ENCODE measurements at regions not wholly inside any gene's neighbourhood (a gene's known extent, or its start where the extent isn't known, plus 50 kb on each side); places are given as distances from the start of the nearest gene placed in this dataset.

DNA sequence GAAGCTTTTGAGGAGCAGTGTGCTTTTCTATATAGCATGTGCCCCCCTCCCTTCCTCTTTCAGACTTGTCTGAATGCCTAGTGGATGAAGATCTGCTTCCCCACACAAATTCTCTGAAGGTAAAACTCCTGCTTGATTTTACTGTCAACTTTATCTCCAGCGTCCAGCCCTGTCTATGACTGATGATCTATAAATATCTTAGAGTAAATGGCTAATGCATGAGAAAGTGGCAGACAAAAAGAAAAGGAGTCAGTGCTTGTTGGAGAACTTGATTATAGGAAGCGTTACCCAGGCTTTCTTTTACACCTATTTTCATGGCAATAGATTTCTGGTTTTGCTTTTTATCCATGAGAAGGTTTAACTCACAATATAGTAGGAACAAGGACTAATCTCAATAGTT, 168.3 kb upstream of the HS3ST1 start:
- DNase-seq (ENCODE audit: low read depth): no peak

- no peak for DNase-seq (ENCODE audit: low read depth)
These were observed 165.0 kb upstream of the HS3ST1 start for GRCh38 chr4:11593576-11594116.

GRCh38 chr4:11592276-11592675, 163.6 kb upstream of the HS3ST1 start:
- no peak for DNase-seq (ENCODE audit: low read depth)

- DNase-seq (ENCODE audit: low read depth): no peak
These were observed 161.4 kb upstream of the HS3ST1 start for GRCh38 chr4:11590132-11590531.

- no peak for DNase-seq (ENCODE audit: low read depth)
These were observed 161.0 kb upstream of the HS3ST1 start for GRCh38 chr4:11589676-11590075.

DNA sequence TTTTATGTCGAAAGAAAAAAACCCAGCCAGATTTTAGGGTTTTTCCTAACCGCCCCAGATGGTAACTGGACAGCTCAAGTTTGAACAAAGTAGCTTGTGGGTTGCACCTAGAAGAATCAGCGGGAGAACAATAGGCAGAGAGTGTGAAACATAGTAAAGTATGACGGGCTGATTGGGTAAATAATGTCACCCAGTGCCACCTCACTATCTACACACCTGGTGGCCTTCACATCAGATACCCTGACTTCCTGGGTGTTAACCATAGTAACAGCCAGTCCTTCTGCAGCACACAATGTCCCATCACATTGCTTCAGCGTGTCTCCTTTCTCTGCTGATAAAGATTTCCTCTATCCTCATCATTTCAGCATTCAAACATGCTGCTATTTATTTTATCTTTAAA, 159.1 kb upstream of the HS3ST1 start:
- DNase-seq (ENCODE audit: low read depth): no peak

- DNase-seq (ENCODE audit: low read depth): no peak
These were observed 156.8 kb upstream of the HS3ST1 start for GRCh38 chr4:11585506-11585905.

- DNase-seq (ENCODE audit: low read depth): no peak
These were observed 139.8 kb upstream of the HS3ST1 start for GRCh38 chr4:11568511-11568910.

DNA sequence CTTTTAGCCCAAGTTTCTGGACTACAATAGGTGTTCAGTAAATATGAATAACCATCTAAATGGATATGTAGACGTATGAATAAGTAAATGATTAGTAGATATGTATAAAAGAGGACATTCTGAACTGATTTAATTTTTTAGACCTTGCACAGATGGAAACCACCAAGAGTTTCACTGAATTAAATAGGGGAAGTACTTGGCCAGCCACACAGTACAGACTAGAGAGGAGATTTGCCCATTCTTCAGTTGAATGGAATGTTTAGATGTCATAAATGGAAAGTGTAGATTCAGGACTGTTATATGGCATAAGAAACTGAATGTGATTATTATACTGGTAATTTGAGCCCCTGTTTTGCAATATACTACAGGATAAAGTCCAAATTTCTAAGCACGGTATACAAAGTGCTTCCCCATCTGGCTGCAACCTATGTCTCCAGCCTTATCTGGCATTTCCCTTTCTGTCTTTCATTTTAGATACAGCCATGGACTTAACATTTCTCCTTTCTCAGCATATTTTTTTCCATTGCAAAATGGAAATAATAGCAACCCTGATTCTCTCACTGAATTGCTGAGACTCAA, 137.8 kb upstream of the HS3ST1 start:
- no peak for DNase-seq (ENCODE audit: low read depth)

DNA sequence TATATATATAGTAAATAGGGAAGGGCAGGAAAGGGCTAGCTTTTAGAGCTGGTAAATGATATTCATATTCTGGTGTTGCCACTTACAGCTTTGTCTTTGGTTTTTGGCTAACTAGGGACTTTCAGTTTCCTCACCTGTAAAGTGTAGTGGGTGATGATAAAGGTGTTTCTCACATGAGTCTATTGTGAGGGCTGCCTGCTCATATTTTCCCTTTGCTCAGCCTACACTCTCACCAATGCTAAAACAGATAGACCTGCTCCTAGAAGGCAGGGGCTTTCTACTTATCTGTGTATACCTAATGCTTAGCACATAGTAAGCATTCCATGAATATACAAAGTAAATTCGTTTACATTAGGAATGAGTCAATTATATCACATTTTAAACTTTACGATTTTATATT, 137.2 kb upstream of the HS3ST1 start:
- no peak for DNase-seq (ENCODE audit: low read depth)

GRCh38 chr4:11565213-11565612, 136.5 kb upstream of the HS3ST1 start:
- no peak for DNase-seq (ENCODE audit: low read depth)

- no peak for DNase-seq (ENCODE audit: low read depth)
These were observed 135.3 kb upstream of the HS3ST1 start for GRCh38 chr4:11564021-11564420.

DNA sequence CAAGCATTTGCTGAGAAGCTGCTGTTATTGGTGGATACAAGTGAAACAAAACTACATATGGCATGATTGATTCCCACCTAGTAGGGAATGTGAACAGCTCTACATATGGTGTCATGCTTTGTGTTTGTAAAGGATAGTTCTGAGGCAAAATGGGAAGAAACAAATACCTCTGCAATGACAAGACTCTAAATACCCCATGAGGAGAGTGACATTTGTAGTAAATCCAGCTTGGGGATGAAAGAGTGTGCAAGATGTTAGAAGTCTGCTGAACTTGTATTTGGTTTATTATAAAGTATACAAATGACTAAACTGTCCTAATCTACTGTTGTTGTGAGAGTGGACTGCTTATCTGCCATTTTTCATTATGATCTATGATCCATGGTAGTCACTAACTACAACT, 120.8 kb upstream of the HS3ST1 start:
- no peak for DNase-seq (ENCODE audit: low read depth)

DNA sequence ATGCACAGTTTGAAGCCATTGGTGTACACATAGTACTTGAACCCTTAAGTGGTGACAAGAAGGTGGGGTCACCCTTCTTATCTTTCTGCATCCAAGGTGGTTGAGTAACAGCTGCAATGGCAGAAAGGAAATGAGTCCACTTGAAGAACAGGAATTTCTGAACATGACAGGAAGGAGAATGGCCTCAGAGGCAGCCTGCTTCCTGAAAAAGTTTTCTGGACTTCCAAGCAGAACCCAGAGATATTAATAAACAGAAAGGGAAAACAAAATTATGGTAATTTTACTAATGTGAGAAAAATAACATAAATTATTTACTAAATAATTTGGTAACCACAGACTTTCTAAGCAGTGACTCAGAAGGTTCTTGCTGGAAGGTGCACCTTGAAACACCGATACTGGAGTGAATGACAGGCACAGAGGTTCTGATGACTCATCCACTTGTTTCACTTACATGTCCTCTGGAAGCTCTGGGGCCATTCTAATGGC, 119.9 kb upstream of the HS3ST1 start:
- peak; percentile 4 for DNase-seq (ENCODE audit: low read depth)

DNA sequence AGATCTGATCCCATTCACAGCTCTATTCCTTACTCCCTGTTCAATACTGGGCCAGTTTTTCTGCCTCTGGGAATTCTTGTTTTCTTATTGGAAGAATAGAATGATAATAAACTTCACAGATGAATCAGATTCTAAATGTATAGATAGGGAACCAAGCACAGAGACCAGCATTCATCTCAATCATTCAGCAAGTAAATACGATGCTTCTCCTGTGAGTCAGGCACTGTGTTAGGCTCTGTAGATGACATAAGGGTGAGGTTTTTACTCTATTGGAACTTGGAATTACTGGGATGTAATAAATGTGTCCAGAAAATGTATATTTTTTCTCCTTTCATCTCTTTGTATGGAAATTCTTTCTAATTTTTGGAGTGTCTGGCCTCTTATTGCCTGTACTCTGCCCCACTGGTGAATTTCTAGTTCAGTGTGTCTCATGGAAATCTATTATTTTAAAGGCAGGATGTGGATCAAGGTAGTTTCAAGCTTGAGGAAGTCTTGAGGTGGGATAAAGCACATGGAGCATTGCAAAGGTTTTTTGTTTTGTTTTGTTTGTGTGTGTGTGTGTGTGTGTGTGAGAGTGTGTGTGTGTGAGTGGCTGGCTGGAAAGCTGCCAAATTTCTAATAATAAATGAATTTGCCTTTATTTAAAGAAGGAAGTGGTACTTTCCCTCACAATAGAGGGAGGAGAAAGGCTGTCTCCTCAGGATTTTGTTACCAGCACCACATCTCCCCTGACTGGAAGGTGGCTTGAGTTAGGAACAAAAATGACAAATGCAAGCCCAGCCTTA, 117.9 kb upstream of the HS3ST1 start:
- DNase-seq (ENCODE audit: low read depth): no peak

- no peak for DNase-seq (ENCODE audit: low read depth)
These were observed 117.0 kb upstream of the HS3ST1 start for GRCh38 chr4:11545651-11546050.

- no peak for DNase-seq (ENCODE audit: low read depth)
These were observed 115.5 kb upstream of the HS3ST1 start for GRCh38 chr4:11544211-11544610.

DNA sequence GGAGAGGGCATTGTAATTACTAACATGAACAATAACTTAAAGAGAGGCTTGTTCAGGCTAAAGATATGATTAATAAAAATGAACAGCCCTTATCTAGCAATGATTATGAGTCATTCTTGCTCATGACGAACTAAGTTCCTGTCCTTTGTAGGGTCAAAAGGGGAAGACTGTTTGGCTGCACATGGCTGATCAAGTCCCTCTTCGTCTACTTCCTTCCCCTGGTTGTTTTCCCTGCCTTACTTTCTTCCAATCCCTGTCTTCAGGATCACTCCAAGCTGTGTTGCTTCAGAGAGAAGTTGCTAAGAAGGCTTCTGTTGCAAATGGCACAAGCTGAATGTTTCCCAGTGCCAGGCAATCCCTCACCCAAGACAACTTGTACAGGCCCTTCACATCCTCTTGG, 115.0 kb upstream of the HS3ST1 start:
- peak; percentile 9 for DNase-seq (ENCODE audit: low read depth)

DNA sequence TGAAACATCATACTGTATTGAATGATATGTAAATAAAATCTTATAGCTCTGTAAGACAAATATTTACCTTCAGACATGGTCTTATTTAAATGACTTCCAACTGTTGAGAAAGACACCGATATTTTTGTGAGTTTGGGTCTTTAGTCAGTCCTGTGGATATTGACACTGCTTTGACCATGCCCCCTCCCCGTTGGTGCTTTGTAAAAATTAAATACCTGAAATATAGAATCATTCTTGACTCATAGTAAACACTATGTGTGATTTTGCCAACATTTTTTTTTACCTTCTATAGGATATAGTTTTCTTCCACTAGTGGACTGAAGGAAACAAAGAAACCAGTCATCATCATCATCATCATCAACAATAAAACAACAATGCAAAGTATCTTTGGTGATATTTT, 114.3 kb upstream of the HS3ST1 start:
- no peak for DNase-seq (ENCODE audit: low read depth)

DNA sequence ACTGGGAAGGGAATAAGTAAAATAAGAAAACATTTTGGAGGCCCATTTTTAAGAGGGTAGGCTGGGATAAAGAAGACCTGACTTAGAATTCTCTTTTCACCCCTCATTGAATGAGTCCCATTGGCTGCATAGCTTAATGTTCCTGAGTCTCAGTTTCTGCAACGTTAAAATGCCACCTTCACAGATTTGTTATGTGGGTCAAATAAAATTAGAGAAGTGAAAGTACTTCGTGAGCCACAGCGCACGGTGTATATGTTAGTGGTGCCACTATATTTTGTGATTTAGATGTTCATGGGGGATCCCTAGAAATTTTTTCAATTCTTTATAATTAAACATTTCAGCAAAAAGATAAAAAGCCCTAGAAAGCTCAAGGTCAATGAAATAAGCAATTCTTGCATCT, 109.2 kb upstream of the HS3ST1 start:
- DNase-seq (ENCODE audit: low read depth): no peak

GRCh38 chr4:11535333-11535732, 106.6 kb upstream of the HS3ST1 start:
- no peak for DNase-seq (ENCODE audit: low read depth)

DNA sequence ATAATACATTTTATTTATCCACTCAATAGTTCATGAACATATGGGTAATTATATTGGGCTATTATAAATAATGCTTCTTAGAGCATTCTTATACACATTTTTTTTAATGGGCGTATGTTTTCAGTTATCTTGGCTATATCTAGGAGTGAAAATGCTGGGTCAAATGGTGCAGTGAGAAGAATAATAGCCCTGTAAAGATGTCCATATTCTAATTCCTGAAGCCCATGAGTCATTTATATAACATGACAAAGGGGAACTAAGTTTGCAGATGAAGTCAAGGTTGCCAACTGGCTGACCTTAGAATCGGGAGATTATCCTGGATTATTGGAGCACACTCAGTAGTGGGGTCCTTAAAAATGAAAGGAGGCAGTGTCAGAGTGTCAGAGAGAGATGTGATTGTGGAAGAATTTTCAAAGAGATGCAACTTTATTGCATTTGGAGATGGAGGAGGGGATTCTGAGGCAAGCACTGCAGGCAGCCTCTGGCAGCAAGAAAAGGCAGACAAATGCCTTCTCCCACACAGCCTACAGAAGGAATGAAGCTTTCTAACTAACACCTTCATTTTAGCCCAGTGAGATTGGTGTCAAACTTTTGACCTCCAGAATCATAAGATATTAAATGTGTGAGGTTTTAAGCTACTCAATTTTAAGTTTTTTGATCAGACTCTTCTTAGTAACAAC, 106.1 kb upstream of the HS3ST1 start:
- no peak for DNase-seq (ENCODE audit: low read depth)

DNA sequence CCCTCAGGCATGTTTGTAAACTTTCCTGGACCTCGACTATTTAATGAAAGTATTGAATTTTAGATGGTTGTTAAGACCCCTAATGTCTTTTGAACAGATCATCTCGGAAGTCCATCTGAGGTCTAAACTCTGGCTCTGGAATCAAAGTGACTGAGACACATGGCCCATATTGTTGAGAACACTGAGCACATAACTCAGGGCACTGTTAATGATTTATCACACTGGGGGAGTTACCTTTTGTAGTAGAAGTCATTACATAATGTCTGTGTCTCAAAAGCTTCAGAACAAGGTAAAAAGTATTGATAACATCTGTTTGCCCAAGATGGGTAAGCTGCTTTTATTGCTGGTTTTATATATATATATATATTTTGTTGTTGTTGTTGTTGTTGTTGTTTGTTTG, 103.4 kb upstream of the HS3ST1 start:
- no peak for DNase-seq (ENCODE audit: low read depth)

All from ELR (cell line).